ENCODE measurements at regions not wholly inside any gene's neighbourhood (a gene's known extent, or its start where the extent isn't known, plus 50 kb on each side); places are given as distances from the start of the nearest gene placed in this dataset.

- no peak for DNase-seq
These were observed 418.3 kb downstream of the TAF11L14 start for GRCh38 chr5:18052569-18052968.

GRCh38 chr5:18057725-18058124, 423.5 kb downstream of the TAF11L14 start:
- DNase-seq, result no peak

GRCh38 chr5:18067615-18068014, 433.4 kb downstream of the TAF11L14 start:
- DNase-seq, result no peak

- DNase-seq, result no peak
These were observed 434.6 kb downstream of the TAF11L14 start for GRCh38 chr5:18068826-18069225.

GRCh38 chr5:18069790-18070189, 435.5 kb downstream of the TAF11L14 start:
- no peak for DNase-seq

DNA sequence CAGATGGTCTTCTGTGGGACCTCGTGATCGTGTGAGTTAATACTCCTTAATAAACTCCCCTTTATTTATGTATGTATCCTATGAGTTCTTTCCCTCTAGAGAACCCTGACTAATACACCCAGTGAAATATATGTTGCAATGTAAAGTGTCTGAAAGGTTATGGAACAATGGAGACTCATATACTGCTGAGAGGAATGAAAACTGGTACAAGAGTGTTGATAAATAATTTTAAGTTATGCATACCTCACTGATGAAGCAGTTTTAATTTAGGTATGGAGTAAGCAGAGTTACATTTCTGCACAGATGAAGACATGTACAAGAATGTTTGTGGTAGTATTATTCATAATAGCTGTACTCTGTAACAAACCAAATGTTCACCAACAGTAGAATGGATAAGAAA, 438.3 kb downstream of the TAF11L14 start:
- no peak for DNase-seq

GRCh38 chr5:18074961-18075360, 440.7 kb downstream of the TAF11L14 start:
- no peak for DNase-seq

DNA sequence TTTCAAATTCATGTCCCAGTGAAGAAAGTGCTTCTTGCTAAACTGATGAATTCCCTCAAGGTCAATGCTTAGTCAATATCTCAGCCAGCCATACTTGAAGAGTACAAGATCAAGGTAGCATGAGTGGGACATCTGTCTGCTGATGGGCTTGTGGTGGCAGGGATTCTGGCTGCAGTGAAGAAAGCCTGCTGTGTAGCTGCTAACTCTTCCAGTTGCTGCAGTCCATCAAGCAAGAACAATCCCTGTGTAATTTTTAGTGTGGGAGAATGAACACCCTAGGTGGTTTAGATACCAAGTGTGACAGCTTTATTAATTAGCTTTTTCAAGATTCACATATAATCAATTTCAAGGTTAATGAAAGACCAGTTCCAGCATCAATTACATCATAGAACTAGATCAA, 443.9 kb downstream of the TAF11L14 start:
- no peak for DNase-seq

DNA sequence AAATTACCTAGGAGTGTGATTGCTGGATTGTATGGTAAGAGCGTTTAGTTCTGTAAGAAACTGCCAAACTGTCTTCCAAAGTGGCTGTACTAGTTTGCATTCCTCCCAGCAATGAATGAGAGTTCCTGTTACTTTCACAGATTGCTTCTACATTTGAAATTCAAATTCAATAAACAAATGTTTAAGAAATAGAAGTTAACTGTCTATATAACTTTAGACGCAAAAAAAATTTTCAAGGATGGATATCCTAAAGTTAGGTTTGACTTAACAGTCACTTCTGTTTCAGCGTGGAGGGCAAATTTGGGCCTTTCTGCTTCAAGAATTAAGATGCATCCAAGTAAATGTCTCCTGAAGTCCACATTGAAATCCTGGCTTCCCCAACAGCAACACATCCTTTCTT, 445.6 kb downstream of the TAF11L14 start:
- DNase-seq, result no peak

DNA sequence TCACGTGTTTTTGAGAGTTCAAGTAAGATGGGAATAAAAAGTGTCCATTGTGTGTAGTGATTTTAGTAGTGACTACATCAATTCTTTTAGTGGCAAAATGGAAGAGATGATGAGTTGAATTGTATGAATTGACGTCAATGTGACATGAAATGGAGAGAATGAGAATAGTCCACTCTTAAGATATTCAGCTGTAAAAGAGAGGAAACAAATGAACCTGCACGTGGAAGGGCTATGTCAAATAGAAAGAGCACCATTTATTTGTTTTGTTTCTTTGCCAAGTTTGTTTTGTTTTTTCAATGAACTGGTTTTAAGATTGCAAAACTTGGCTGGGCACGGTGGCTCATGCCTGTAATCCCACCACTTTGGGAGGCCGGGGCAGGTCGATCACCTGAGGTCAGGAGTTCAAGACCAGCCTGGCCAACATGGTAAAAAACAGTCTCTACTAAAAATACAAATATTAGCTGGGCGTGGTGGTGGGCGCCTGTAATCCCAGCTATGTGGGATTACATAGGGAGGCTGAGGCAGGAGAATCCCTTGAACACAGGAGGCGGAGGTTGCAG, 453.8 kb downstream of the TAF11L14 start:
- no peak for DNase-seq

- no peak for DNase-seq
These were observed 455.9 kb downstream of the TAF11L14 start for GRCh38 chr5:18090177-18090576.

DNA sequence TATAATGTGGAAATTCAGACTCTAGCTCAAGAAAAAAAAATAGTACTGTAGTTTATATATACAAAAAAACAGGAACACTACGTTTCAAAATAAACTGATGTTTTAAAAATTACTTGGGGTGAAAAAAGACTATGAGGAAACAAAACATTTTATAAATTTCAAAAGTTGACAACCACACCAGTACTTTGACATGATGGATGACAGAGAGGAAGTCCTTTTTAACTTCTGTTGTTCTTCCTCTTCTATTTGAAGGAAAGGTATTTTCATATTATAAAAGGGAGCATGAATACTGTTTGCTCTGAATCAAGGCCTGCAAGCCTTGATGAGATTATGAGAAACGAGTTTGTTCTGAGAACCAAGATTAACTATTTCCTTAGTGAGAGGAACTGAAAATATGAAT, 456.9 kb downstream of the TAF11L14 start:
- DNase-seq, result no peak

DNA sequence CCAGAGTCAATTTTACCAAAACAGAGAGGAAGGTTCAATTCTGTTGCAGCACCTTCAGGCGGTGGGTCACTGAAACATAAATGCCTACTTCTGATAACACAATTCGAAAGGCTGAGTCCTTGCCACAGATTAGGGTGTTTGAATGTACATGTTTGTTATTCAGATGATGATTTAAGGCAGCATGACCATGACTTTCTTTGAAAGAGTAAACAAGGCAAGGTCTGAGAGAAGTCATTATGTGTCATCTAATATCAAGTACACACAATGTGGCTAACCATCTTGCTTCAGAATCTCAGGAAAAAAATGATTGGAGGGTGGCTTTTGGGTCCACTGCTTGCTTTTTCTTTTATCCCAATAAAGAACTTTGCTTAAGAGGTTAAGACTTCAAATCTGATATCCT, 457.5 kb downstream of the TAF11L14 start:
- DNase-seq, result no peak

- DNase-seq, result no peak
These were observed 460.8 kb downstream of the TAF11L14 start for GRCh38 chr5:18095061-18095460.

- DNase-seq, result no peak
These were observed 463.6 kb downstream of the TAF11L14 start for GRCh38 chr5:18097817-18098216.

DNA sequence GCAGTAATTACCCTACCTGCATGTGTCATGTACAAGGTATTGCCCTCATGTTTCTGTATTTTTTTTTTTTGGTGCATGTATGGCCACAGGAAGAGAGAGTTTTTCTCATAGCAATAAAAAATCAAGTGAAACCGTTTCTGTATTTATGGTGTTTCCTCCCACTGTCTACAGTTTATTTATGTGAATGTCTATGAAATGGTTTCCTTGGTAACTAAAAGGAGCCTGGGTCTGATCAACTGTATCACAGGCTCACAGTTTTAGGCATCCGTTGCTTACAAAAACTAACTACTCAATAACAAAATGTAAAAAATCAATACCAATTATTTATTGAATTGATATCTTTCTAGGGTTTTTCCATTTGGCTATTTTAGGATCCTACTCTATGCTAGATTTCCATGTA, 464.4 kb downstream of the TAF11L14 start:
- no peak for DNase-seq

- no peak for DNase-seq
These were observed 465.0 kb downstream of the TAF11L14 start for GRCh38 chr5:18099261-18099660.

- DNase-seq, result no peak
These were observed 467.3 kb downstream of the TAF11L14 start for GRCh38 chr5:18101532-18101931.

DNA sequence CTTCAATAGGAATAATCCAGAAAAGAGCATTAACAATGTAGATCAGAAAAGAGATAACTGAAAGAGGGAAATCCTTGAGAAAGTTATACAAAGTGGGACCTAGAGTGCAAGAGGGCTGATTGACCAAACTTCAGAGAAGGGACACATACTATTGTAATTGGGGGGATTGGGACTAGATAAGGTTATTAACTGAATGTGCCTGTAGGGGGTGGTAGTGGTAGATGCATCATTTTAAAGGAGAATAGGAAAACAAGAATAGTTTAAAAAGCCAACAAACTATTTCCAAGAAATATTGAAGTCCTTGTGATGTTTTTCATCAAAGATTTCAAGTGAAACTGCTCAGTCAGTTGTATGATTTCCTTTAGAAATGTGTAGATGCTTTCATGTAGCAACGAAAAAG, 468.5 kb downstream of the TAF11L14 start:
- DNase-seq, result no peak

- no peak for DNase-seq
These were observed 471.2 kb downstream of the TAF11L14 start for GRCh38 chr5:18105449-18105848.

DNA sequence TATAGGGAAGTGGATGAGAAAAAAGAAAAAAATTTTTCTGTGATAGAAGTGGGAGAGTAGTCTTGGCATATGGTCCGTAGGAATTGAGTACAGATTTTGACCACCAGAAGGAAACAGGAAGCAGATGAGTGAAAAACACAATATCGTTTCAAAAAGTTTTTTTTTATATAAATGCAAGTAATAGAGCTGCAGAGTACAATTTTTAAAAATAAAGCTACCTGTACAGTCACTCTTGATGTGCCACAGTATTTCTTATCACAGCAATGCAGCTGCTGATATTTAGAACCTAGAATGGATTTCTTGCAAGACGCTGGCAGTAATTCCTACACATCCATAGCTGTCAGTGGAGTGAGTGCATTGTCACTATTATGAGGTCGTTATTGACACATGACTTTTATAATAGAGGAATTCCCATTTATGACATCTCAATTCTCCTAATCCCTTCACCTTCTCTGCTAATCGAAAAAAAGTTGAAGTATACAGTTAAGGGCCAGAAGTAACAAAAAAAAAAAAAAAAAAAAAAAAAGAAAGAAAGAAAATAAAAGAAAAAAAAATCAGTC, 477.7 kb downstream of the TAF11L14 start:
- no peak for DNase-seq

GRCh38 chr5:18113721-18114120, 479.5 kb downstream of the TAF11L14 start:
- DNase-seq, result no peak

DNA sequence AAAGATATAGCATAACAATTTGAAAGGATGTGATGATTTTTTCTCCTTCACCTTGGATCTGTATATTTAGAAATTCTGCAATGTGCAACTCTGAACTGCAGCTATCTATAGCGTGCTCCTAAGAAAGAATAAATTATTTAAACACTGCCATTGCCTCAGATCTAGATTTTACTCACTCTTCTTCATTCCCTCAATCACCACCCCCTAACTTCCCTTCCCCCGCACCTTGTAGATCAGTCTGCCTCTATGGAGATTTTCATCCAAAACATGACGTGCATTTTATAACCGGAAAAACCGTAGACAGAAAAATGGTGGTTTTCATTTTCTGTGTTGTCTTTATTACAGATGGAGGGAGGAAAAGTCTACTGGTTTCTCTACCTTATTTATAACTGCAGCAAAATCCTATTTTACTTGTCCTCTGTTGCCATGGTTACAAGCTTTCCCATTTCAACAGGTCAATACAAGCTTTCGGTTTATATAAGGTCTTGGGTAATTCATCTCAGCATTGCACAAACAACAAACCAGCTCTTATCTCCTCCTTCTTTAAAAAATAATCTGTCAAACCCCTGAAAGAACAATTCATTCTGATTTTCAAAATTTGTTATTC, 480.0 kb downstream of the TAF11L14 start:
- DNase-seq, result no peak

- DNase-seq, result no peak
These were observed 483.7 kb downstream of the TAF11L14 start for GRCh38 chr5:18117968-18118367.

Data from femur (tissue), 1 donor.